ENCODE measurements at regions not wholly inside any gene's neighbourhood (a gene's known extent, or its start where the extent isn't known, plus 50 kb on each side); places are given as distances from the start of the nearest gene placed in this dataset.

GRCh38 chr6:4268171-4268570 lies 132.8 kb upstream of the ECI2 start:
- no peak overlapping the region for H3K9ac ChIP-seq (ENCODE audit: low read length)
- no peak overlapping the region for H3K4me2 ChIP-seq (ENCODE audit: low read length)
- H3K27me3 ChIP-seq (ENCODE audit: insufficient read depth, low read depth, low read length): no peaks in the 10 kb centered on the region
- H3K9me2 ChIP-seq (ENCODE audit: insufficient read depth, low read length): no peaks in the 10 kb centered on the region
- no peak for TF ChIP-seq EP300 (conservative IDR thresholded peaks at IDR 0.05; ENCODE audit: poor library complexity, severe bottlenecking)
- TF ChIP-seq TAF1 (IDR thresholded peaks at IDR 0.05; ENCODE audit: low read depth): no peak
- TF ChIP-seq EZH2 (IDR thresholded peaks at IDR 0.05; ENCODE audit: borderline replicate concordance, insufficient read depth, low read length, poor library complexity, severe bottlenecking): no peak
- no peak for TF ChIP-seq POLR2AphosphoS5 (IDR thresholded peaks at IDR 0.05)
- H4K20me1 ChIP-seq (ENCODE audit: insufficient read depth): no peaks in the 10 kb centered on the region
- H3F3A ChIP-seq (ENCODE audit: insufficient read depth, low read length, poor library complexity, severe bottlenecking): no peaks in the 10 kb centered on the region
- H2AFZ ChIP-seq (ENCODE audit: low read depth, low read length): no peak overlapping the region
- no peaks in the 10 kb centered on the region for H3K36me3 ChIP-seq (ENCODE audit: insufficient read depth, low read length)
- no peak overlapping the region for H3K27ac ChIP-seq (ENCODE audit: low read length)
- no peak overlapping the region for H3K4me3 ChIP-seq (ENCODE audit: low read length)
- H3K79me2 ChIP-seq (replicated peaks; ENCODE audit: insufficient read depth, low read length): no peaks in the 10 kb centered on the region
- no peaks in the 10 kb centered on the region for H3K9me3 ChIP-seq (ENCODE audit: low read length)

GRCh38 chr6:4265740-4266139 lies 130.4 kb upstream of the ECI2 start:
- Histone ChIP-seq H2AFZ (ENCODE audit: low read depth, low read length) (no peak overlapping the region), H3K9me2 (ENCODE audit: insufficient read depth, low read length) (no peaks in the 10 kb centered on the region), H3K27me3 (ENCODE audit: insufficient read depth, low read depth, low read length) (no peaks in the 10 kb centered on the region)

More at GRCh38 chr6:4265740-4266139, 130.4 kb upstream of the ECI2 start:
- Histone ChIP-seq H3K36me3 (ENCODE audit: insufficient read depth, low read length) (no peaks in the 10 kb centered on the region), H3K4me3 (ENCODE audit: low read length) (no peak overlapping the region), H3K4me2 (ENCODE audit: low read length) (no peak overlapping the region), H3F3A (ENCODE audit: insufficient read depth, low read length, poor library complexity, severe bottlenecking) (no peaks in the 10 kb centered on the region), H3K9me3 (ENCODE audit: low read length) (no peaks in the 10 kb centered on the region), H3K9ac (ENCODE audit: low read length) (no peak overlapping the region), H3K79me2 (replicated peaks; ENCODE audit: insufficient read depth, low read length) (no peaks in the 10 kb centered on the region), H4K20me1 (ENCODE audit: insufficient read depth) (no peaks in the 10 kb centered on the region), H3K27ac (ENCODE audit: low read length) (no peak overlapping the region)
- no peak for TF ChIP-seq CTCF (IDR thresholded peaks at IDR 0.05; ENCODE audit: poor library complexity, severe bottlenecking)
- no peak for TF ChIP-seq MXI1 (conservative IDR thresholded peaks at IDR 0.05; ENCODE audit: poor library complexity, severe bottlenecking)
- TF ChIP-seq EP300 (conservative IDR thresholded peaks at IDR 0.05; ENCODE audit: poor library complexity, severe bottlenecking): no peak
- no peak for TF ChIP-seq REST (IDR thresholded peaks at IDR 0.05; ENCODE audit: borderline replicate concordance)
